22Rv1 (cell line): ENCODE measurements at regions not wholly inside any gene's neighbourhood (a gene's known extent, or its start where the extent isn't known, plus 50 kb on each side); places are given as distances from the start of the nearest gene placed in this dataset.

Experiments used
- CTCF ChIP-seq: fragments of 450-650 bp; IDR thresholded peaks from 2 replicates; pipeline ENCODE4 v1.5.1; 2017; ENCODE audit warnings: mild to moderate bottlenecking
- ZFX ChIP-seq: fragments of 450-650 bp; IDR thresholded peaks from 2 replicates; pipeline ENCODE4 v1.6.1; 2017; ENCODE audit warnings: antibody characterized with exemption, borderline replicate concordance

- TF ChIP-seq CTCF (no peak), ZFX (no peak)
Measured at GRCh38 chr9:86653466-86653865, 293.8 kb downstream of the GAS1 start.
